NB4 (cell line): ENCODE measurements at regions not wholly inside any gene's neighbourhood (a gene's known extent, or its start where the extent isn't known, plus 50 kb on each side); places are given as distances from the start of the nearest gene placed in this dataset.

ENCODE experiments used
- CTCF ChIP-seq: IDR thresholded peaks from one replicate; pipeline ENCODE4 v1.5.1; 2012; ENCODE audit warnings: low read depth, low read length
- POLR2A ChIP-seq: IDR thresholded peaks from 2 replicates; pipeline ENCODE4 v1.6.1; 2011; ENCODE audit warnings: mild to moderate bottlenecking; ENCODE audit not compliant: insufficient read length; ENCODE audit errors: extremely low read depth

- TF ChIP-seq POLR2A (no peak), CTCF (no peak)
These were observed 274.9 kb upstream of the NR5A2 start for GRCh38 chr1:199752688-199753027.
